B cell (primary cell): ENCODE measurements at regions not wholly inside any gene's neighbourhood (a gene's known extent, or its start where the extent isn't known, plus 50 kb on each side); places are given as distances from the start of the nearest gene placed in this dataset.
"Not testable (repeated sequence)": the region's sequence is repeated elsewhere in the genome, so short reads cannot be mapped to it uniquely, and the experiment has no call there.

ENCODE experiments used
- ATAC-seq: fragments of 200-7000 bp; cut with Tn5 transposase; one replicate; pipeline ENCODE4 v1.10.0; 2021; ENCODE audit warnings: low read depth, mild to moderate bottlenecking, moderate number of reproducible peaks, moderate library complexity
- CTCF ChIA-PET: fragments of 350-600 bp; sonication (Branson Sonifier 250); formaldehyde crosslinking; loops from one replicate; lab custom pipeline; 2021; ENCODE audit warnings: antibody characterized with exemption, inconsistent platforms; lab: Charles Lee
- POLR2A ChIA-PET: fragments of 350-600 bp; sonication (Branson Sonifier 250); formaldehyde crosslinking; loops from one replicate; lab custom pipeline; 2021; ENCODE audit warnings: antibody characterized with exemption; lab: Charles Lee
- DNase-seq: peaks from one replicate; pipeline ENCODE4 v3.0.0; 2013
- H2AFZ ChIP-seq: 2 replicates; pipeline ENCODE4 v1.6.1; 2012; ENCODE audit warnings: mild to moderate bottlenecking, low read depth, low read length; ENCODE audit not compliant: insufficient read depth, poor library complexity, severe bottlenecking
- H3K27ac ChIP-seq, 2 donors: 1 replicate in 1 of 2; 2 replicates in 1 of 2; pipeline ENCODE4 v1.5.1; 2012 to 2013; ENCODE audit warnings: low read length in 2 of 2, mild to moderate bottlenecking in 2 of 2, moderate library complexity in 1 of 2
- H3K27me3 ChIP-seq, 4 experiments: fragments of 200-600 bp in 1 of 4; sonication (generic) in 1 of 4; replicated peaks in 1 of 4; 1 replicate in 2 of 4; 2 replicates in 2 of 4; pipeline versions ENCODE4 v1.6.1 to v1.7.0; 2013 to 2016; ENCODE audit warnings: low read length in 3 of 4, mild to moderate bottlenecking in 2 of 4, mixed read lengths in 1 of 4, moderate library complexity in 1 of 4; ENCODE audit not compliant: insufficient read depth in 4 of 4, control insufficient read depth in 3 of 4; ENCODE audit errors: control extremely low read depth in 1 of 4
- H3K36me3 ChIP-seq, 2 experiments: replicated peaks in 1 of 2; 1 replicate in 1 of 2; 2 replicates in 1 of 2; pipeline versions ENCODE4 v1.6.1 to v1.7.1; 2013; ENCODE audit warnings: low read length in 1 of 2; ENCODE audit not compliant: insufficient read depth in 2 of 2, control insufficient read depth in 1 of 2; ENCODE audit errors: control extremely low read depth in 1 of 2, extremely low read depth in 1 of 2
- H3K4me1 ChIP-seq, 2 donors: fragments of 200-600 bp in 1 of 2; sonication (generic) in 1 of 2; 1 replicate in 1 of 2; 2 replicates in 1 of 2; pipeline versions ENCODE4 v1.5.1 to v1.6.1; 2013 to 2017; ENCODE audit warnings: low read length in 2 of 2; ENCODE audit not compliant: control insufficient read depth in 2 of 2, insufficient read depth in 2 of 2
- H3K4me2 ChIP-seq: replicated peaks from 2 replicates; pipeline ENCODE3; 2012; ENCODE audit warnings: mild to moderate bottlenecking, low read depth, low read length; ENCODE audit not compliant: poor library complexity, severe bottlenecking
- H3K4me3 ChIP-seq, 5 experiments: fragments of 200-600 bp in 1 of 5; sonication (generic) in 1 of 5; 1 replicate in 3 of 5; 2 replicates in 2 of 5; pipeline versions ENCODE4 v1.5.1 to v1.7.0; 2011 to 2016; ENCODE audit warnings: low read length in 4 of 5, mild to moderate bottlenecking in 4 of 5, low read depth in 2 of 5, control low read depth in 1 of 5, moderate library complexity in 1 of 5; ENCODE audit not compliant: insufficient read depth in 1 of 5; ENCODE audit errors: control extremely low read depth in 1 of 5, extremely low read depth in 1 of 5
- H3K79me2 ChIP-seq: fragments of 200-600 bp; sonication (generic); one replicate; pipeline ENCODE4 v1.6.0; 2016; ENCODE audit warnings: low read length; ENCODE audit not compliant: control insufficient read depth, insufficient read depth
- H3K9ac ChIP-seq: fragments of 200-600 bp; sonication (generic); 2 replicates; pipeline ENCODE4 v1.6.1; 2017; ENCODE audit warnings: mild to moderate bottlenecking, low read length, moderate library complexity
- H3K9me3 ChIP-seq, 3 donors: one replicate each; pipeline versions ENCODE4 v1.6.1 to v1.7.1; 2013; ENCODE audit warnings: low read length in 2 of 3; ENCODE audit not compliant: control insufficient read depth in 2 of 3, insufficient read depth in 1 of 3; ENCODE audit errors: control extremely low read depth in 1 of 3
- H4K20me1 ChIP-seq: 2 replicates; pipeline ENCODE4 v1.6.0; 2012; ENCODE audit warnings: mild to moderate bottlenecking, low read length; ENCODE audit not compliant: insufficient read depth, control insufficient read depth, poor library complexity, severe bottlenecking
- H3K27ac Mint-ChIP-seq: one replicate; pipeline ENCODE4 v1.8.0; 2021; ENCODE audit warnings: mixed read lengths
- H3K27me3 Mint-ChIP-seq: one replicate; pipeline ENCODE4 v1.8.0; 2021; ENCODE audit warnings: mixed read lengths
- H3K4me1 Mint-ChIP-seq: one replicate; pipeline ENCODE4 v1.8.0; 2021; ENCODE audit warnings: mixed read lengths
- H3K4me3 Mint-ChIP-seq: one replicate; pipeline ENCODE4 v1.8.0; 2021; ENCODE audit warnings: mixed read lengths
- H3K9me3 Mint-ChIP-seq: one replicate; pipeline ENCODE4 v1.8.0; 2022; ENCODE audit warnings: mixed read lengths; ENCODE audit not compliant: insufficient read depth
- CTCF ChIP-seq: fragments of 200-600 bp; IDR thresholded peaks from one replicate; pipeline ENCODE4 v1.8.0; 2022; ENCODE audit warnings: antibody characterized with exemption, mild to moderate bottlenecking
- EZH2 ChIP-seq: IDR thresholded peaks from 2 replicates; pipeline ENCODE4 v1.6.1; 2012; ENCODE audit warnings: borderline replicate concordance, low read depth, mild to moderate bottlenecking, moderate library complexity, low read length; ENCODE audit not compliant: insufficient read depth, poor library complexity, severe bottlenecking
- WGBS: methylation state at CpG from one replicate; pipeline ENCODE4 v1.1.5; 2013; ENCODE audit warnings: missing lambda C conversion rate; ENCODE audit not compliant: insufficient coverage; 5-methylcytosine and 5-hydroxymethylcytosine counted together
- intact Hi-C: fragments of 100-400 bp; cut with micrococcal nuclease; formaldehyde crosslinking; loops from one replicate; pipeline ENCODE4 v1.10.0; 2022

- no peak for TF ChIP-seq EZH2
- TF ChIP-seq CTCF = no peak
- Histone ChIP-seq H3K4me2 (no peak overlapping the region), H2AFZ (no peak overlapping the region), H4K20me1 (no peaks in the 10 kb centered on the region), H3K4me3 (no peak overlapping the region), H3K27ac (no peak overlapping the region), H3K4me1 (no peaks in the 10 kb centered on the region), H3K9ac (no peak overlapping the region), H3K27me3 (no peaks in the 10 kb centered on the region), H3K36me3 (no peaks in the 10 kb centered on the region), H3K79me2 (no peaks in the 10 kb centered on the region), H3K9me3 (no peaks in the 10 kb centered on the region)
- WGBS = no CpG with 5 or more reads among the region's 4 CpGs
- peaks cover 22% of the 10 kb centered on the region for H3K27me3 Mint-ChIP-seq
- CTCF ChIA-PET = no interaction called here
- POLR2A ChIA-PET = no interaction called here
- DNase-seq (no peak), ATAC-seq (no peak)
- H3K9me3 Mint-ChIP-seq = no peaks in the 10 kb centered on the region
- intact Hi-C loops = no loop called here
- no peak overlapping the region for H3K4me3 Mint-ChIP-seq
- H3K27ac Mint-ChIP-seq = no peak overlapping the region
- H3K4me1 Mint-ChIP-seq = no peaks in the 10 kb centered on the region
Observed at GRCh38 chr7:22040923-22041595, 95.4 kb upstream of the CDCA7L start.

- Histone ChIP-seq H3K4me3 (no peak overlapping the region), H3K36me3 (no peaks in the 10 kb centered on the region), H3K27ac (no peak overlapping the region), H3K79me2 (no peaks in the 10 kb centered on the region), H3K9ac (no peak overlapping the region), H3K9me3 (no peaks in the 10 kb centered on the region), H4K20me1 (no peaks in the 10 kb centered on the region), H3K4me2 (no peak overlapping the region), H3K27me3 (no peaks in the 10 kb centered on the region), H2AFZ (no peak overlapping the region), H3K4me1 (no peaks in the 10 kb centered on the region)
- ATAC-seq (no peak), DNase-seq (no peak)
- Mint-ChIP-seq H3K4me3 (no peak overlapping the region), H3K27ac (no peak overlapping the region), H3K9me3 (no peaks in the 10 kb centered on the region), H3K27me3 (peaks cover 17% of the 10 kb centered on the region), H3K4me1 (no peaks in the 10 kb centered on the region)
- CTCF ChIA-PET = no interaction called here
- POLR2A ChIA-PET = no interaction called here
- WGBS = 20% methylated on average over 1 of the region's 1 CpG
- intact Hi-C loops = no loop called here
- no peak for TF ChIP-seq CTCF
- no peak for TF ChIP-seq EZH2
Observed at GRCh38 chr7:22039670-22040069, 94.0 kb upstream of the CDCA7L start.

- H4K20me1 ChIP-seq, intact Hi-C loops, H3K79me2 ChIP-seq, ATAC-seq, H3K4me2 ChIP-seq, H3K9me3 Mint-ChIP-seq, H3K4me1 ChIP-seq, POLR2A ChIA-PET, H3K4me1 Mint-ChIP-seq, H3K4me3 Mint-ChIP-seq, H3K9me3 ChIP-seq, H3K4me3 ChIP-seq, H3K27ac ChIP-seq, H3K27me3 Mint-ChIP-seq, H3K27ac Mint-ChIP-seq, H3K36me3 ChIP-seq, CTCF ChIA-PET, H3K27me3 ChIP-seq, DNase-seq, H3K9ac ChIP-seq, H2AFZ ChIP-seq: not testable (repeated sequence)
- 94% methylated on average over 26 of the region's 26 CpGs for WGBS
Observed at GRCh38 chr7:22032356-22032755, 86.7 kb upstream of the CDCA7L start.
